Endodermal cell (in vitro differentiated cells): ENCODE measurements at regions not wholly inside any gene's neighbourhood (a gene's known extent, or its start where the extent isn't known, plus 50 kb on each side); places are given as distances from the start of the nearest gene placed in this dataset.

ENCODE experiments used
- DNase-seq: peaks from one replicate; pipeline ENCODE4 v3.0.0-alpha.2; 2017
- H3K27ac ChIP-seq: 2 replicates; pipeline ENCODE4 v1.5.1; 2013; ENCODE audit warnings: mild to moderate bottlenecking, low read depth, low read length, moderate library complexity
- H3K27me3 ChIP-seq: 2 replicates; pipeline ENCODE4 v1.6.1; 2013; ENCODE audit warnings: mild to moderate bottlenecking, low read length, moderate library complexity; ENCODE audit not compliant: insufficient read depth, control insufficient read depth, poor library complexity, severe bottlenecking
- H3K36me3 ChIP-seq: 2 replicates; pipeline ENCODE4 v1.7.0; 2013; ENCODE audit warnings: mild to moderate bottlenecking, low read length, moderate library complexity; ENCODE audit not compliant: control insufficient read depth, insufficient read depth
- H3K4me1 ChIP-seq: one replicate; pipeline ENCODE4 v1.7.0; 2013; ENCODE audit warnings: low read length; ENCODE audit not compliant: control insufficient read depth, insufficient read depth
- H3K4me3 ChIP-seq: 2 replicates; pipeline ENCODE4 v1.5.1; 2013; ENCODE audit warnings: mild to moderate bottlenecking, low read length, moderate library complexity
- H3K9ac ChIP-seq: 2 replicates; pipeline ENCODE4 v1.6.1; 2013; ENCODE audit warnings: mild to moderate bottlenecking, low read length, moderate library complexity; ENCODE audit not compliant: poor library complexity, severe bottlenecking; ENCODE audit errors: extremely low read depth
- H3K9me3 ChIP-seq: 2 replicates; pipeline ENCODE4 v1.6.1; 2013; ENCODE audit warnings: mild to moderate bottlenecking, low read length, moderate library complexity; ENCODE audit not compliant: control insufficient read depth
- H3K27ac Mint-ChIP-seq: 2 replicates; pipeline ENCODE4 v1.8.0; 2020; ENCODE audit warnings: mixed read lengths
- H3K27me3 Mint-ChIP-seq: 2 replicates; pipeline ENCODE4 v1.8.0; 2021; ENCODE audit warnings: mild to moderate bottlenecking, mixed read lengths; ENCODE audit not compliant: insufficient read depth
- H3K36me3 Mint-ChIP-seq: 2 replicates; pipeline ENCODE4 v1.8.0; 2020; ENCODE audit warnings: low read depth, mixed read lengths
- H3K4me1 Mint-ChIP-seq: 2 replicates; pipeline ENCODE4 v1.8.0; 2020; ENCODE audit warnings: mixed read lengths
- H3K4me3 Mint-ChIP-seq: 2 replicates; pipeline ENCODE4 v1.8.0; 2020; ENCODE audit warnings: mild to moderate bottlenecking, moderate library complexity, mixed read lengths
- H3K9me3 Mint-ChIP-seq: 2 replicates; pipeline ENCODE4 v1.8.0; 2020; ENCODE audit warnings: mild to moderate bottlenecking, mixed read lengths
- WGBS, 2 experiments: methylation state at CpG; one replicate each; pipeline versions ENCODE4 v1.1.5 to v1.1.7; 2013; ENCODE audit warnings: missing lambda C conversion rate in 2 of 2, mixed read lengths in 1 of 2; ENCODE audit not compliant: insufficient coverage in 1 of 2, insufficient read length in 1 of 2; 5-methylcytosine and 5-hydroxymethylcytosine counted together
- TF ChIP-seq, protein P1 (sequence below): fragments of 200-600 bp; sonication (generic); conservative IDR thresholded peaks from 2 replicates; pipeline ENCODE4 v1.5.0; 2021; ENCODE audit warnings: antibody characterized with exemption, mild to moderate bottlenecking

DNA sequence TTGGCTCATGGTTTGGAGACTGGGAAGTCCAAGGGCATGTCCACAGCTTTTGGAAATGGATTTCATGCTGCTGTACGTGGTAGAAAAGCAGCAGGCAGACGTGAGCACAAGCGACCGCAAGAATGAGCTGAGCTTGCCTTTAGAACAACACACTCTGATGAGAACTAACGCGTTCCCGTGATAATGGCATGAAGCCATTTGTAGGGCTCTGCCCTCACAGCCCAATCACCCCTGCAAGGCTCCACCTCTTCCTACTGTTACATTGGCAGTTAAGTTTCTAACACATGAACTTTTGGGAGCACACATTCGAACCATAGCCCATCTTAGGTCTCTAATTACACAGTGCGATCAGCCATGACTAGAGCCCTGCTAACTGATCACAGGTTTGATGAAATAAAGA is 107.5 kb upstream of the TMEM170B start:
- Histone ChIP-seq H3K27me3 (no peaks in the 10 kb centered on the region), H3K4me1 (peaks cover 27% of the 10 kb centered on the region), H3K27ac (no peak overlapping the region), H3K9me3 (no peaks in the 10 kb centered on the region), H3K36me3 (no peaks in the 10 kb centered on the region), H3K4me3 (no peak overlapping the region), H3K9ac (no peak overlapping the region)
- H3K27me3 Mint-ChIP-seq: peaks cover 4% of the 10 kb centered on the region
- peak overlapping the region; percentile 8 for H3K27ac Mint-ChIP-seq
- no peak overlapping the region for H3K4me3 Mint-ChIP-seq
- no peak for DNase-seq
- H3K4me1 Mint-ChIP-seq: peaks cover 61% of the 10 kb centered on the region
- no peaks in the 10 kb centered on the region for H3K36me3 Mint-ChIP-seq
- TF ChIP-seq, protein P1, sequence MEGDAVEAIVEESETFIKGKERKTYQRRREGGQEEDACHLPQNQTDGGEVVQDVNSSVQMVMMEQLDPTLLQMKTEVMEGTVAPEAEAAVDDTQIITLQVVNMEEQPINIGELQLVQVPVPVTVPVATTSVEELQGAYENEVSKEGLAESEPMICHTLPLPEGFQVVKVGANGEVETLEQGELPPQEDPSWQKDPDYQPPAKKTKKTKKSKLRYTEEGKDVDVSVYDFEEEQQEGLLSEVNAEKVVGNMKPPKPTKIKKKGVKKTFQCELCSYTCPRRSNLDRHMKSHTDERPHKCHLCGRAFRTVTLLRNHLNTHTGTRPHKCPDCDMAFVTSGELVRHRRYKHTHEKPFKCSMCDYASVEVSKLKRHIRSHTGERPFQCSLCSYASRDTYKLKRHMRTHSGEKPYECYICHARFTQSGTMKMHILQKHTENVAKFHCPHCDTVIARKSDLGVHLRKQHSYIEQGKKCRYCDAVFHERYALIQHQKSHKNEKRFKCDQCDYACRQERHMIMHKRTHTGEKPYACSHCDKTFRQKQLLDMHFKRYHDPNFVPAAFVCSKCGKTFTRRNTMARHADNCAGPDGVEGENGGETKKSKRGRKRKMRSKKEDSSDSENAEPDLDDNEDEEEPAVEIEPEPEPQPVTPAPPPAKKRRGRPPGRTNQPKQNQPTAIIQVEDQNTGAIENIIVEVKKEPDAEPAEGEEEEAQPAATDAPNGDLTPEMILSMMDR: no peak
- WGBS, 2 experiments: 73 to 87% methylated on average over 8 to 9 of the region's 9 CpGs
- no peaks in the 10 kb centered on the region for H3K9me3 Mint-ChIP-seq

DNA sequence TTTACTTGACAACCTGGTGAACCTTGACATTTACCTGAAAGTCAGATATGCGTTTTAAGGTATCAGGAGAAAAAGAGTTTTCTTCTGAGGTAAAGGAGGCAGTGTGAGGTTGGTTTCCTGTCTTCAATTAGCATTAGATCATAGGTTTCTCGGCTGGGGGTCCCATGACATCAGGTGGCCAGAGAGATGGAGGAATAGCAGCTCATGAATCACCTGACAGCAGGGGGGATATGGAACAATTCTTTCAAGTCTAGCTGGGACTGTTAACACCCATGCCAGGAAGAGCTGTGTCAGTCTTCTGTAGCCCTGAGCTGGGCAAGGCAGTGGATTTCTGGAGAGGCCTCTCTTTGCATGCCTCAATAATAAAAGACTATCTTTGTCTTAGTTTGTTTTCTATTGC is 108.0 kb upstream of the TMEM170B start:
- Mint-ChIP-seq H3K36me3 (no peaks in the 10 kb centered on the region), H3K9me3 (no peaks in the 10 kb centered on the region), H3K4me1 (peaks cover 57% of the 10 kb centered on the region), H3K27me3 (peaks cover 4% of the 10 kb centered on the region), H3K4me3 (no peak overlapping the region), H3K27ac (peak overlapping the region; percentile 87)
- Histone ChIP-seq H3K9me3 (no peaks in the 10 kb centered on the region), H3K27ac (no peak overlapping the region), H3K4me3 (no peak overlapping the region), H3K27me3 (no peaks in the 10 kb centered on the region), H3K9ac (no peak overlapping the region), H3K36me3 (no peaks in the 10 kb centered on the region), H3K4me1 (peaks cover 24% of the 10 kb centered on the region)
- DNase-seq: peak; percentile 87
- WGBS, 2 experiments: 0 to 32% methylated on average over 1 to 2 of the region's 2 CpGs
- TF ChIP-seq, protein P1: no peak

DNA sequence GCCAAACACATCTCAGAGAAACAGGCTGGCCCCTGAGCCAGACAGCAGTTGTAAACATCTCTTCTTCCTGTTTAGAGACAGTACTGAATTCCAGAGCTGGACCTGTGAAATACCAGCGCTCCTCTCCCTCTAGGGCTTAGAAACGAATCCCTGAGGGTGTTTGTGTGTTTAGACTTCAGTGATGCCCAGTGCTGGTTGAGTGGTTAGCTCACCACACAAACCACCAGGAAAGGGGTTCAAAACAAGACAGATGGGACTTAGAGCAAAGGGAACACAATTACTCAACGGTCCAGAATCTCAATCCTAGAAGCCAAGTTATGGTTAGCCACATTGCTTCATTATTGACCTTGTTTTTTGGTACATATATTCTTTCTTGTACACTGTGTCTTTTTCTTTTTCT is 108.7 kb upstream of the TMEM170B start:
- no peak overlapping the region for H3K9ac ChIP-seq
- Mint-ChIP-seq H3K36me3 (no peaks in the 10 kb centered on the region), H3K4me1 (peaks cover 51% of the 10 kb centered on the region), H3K27ac (peak overlapping the region; percentile 87), H3K27me3 (peaks cover 4% of the 10 kb centered on the region), H3K9me3 (no peaks in the 10 kb centered on the region), H3K4me3 (peak overlapping the region; percentile 5)
- H3K4me1 ChIP-seq: peaks cover 22% of the 10 kb centered on the region
- H3K36me3 ChIP-seq: no peaks in the 10 kb centered on the region
- no peaks in the 10 kb centered on the region for H3K27me3 ChIP-seq
- 58% methylated on average over 3 of the region's 3 CpGs; no CpG with 5 or more reads in 1 of the 2 experiments for WGBS, 2 experiments
- peak overlapping the region; percentile 39 for H3K4me3 ChIP-seq
- H3K27ac ChIP-seq: no peak overlapping the region
- peak; percentile 78 for DNase-seq
- TF ChIP-seq, protein P1: no peak
- no peaks in the 10 kb centered on the region for H3K9me3 ChIP-seq
